ENCODE measurements at regions not wholly inside any gene's neighbourhood (a gene's known extent, or its start where the extent isn't known, plus 50 kb on each side); places are given as distances from the start of the nearest gene placed in this dataset.

DNA sequence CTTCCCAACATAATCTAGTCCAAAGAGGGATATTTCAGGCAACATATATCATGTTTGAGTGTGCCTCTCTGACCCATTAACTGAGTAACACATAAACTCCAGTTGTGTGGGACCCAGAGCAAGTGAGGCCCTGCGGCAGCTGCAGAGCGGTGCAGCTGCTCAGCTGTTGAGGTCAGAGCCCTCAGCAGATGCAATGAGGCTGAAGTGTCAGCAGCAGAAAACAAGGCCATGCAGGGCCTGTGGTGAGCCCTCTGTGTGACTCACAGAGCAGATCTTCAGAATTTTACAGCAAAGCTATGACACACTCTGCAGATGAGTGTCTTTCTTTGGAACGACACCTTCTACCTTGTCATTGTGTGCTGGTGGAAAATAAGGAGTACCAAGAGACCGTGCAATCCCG lies 168.5 kb downstream of the CBLN2 start:
- no peak for DNase-seq (ENCODE audit: low spot score)
- TF ChIP-seq, protein P1, sequence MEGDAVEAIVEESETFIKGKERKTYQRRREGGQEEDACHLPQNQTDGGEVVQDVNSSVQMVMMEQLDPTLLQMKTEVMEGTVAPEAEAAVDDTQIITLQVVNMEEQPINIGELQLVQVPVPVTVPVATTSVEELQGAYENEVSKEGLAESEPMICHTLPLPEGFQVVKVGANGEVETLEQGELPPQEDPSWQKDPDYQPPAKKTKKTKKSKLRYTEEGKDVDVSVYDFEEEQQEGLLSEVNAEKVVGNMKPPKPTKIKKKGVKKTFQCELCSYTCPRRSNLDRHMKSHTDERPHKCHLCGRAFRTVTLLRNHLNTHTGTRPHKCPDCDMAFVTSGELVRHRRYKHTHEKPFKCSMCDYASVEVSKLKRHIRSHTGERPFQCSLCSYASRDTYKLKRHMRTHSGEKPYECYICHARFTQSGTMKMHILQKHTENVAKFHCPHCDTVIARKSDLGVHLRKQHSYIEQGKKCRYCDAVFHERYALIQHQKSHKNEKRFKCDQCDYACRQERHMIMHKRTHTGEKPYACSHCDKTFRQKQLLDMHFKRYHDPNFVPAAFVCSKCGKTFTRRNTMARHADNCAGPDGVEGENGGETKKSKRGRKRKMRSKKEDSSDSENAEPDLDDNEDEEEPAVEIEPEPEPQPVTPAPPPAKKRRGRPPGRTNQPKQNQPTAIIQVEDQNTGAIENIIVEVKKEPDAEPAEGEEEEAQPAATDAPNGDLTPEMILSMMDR (IDR thresholded peaks at IDR 0.05): no peak
- no peak overlapping the region for H3K27ac ChIP-seq
- H3K4me3 ChIP-seq: no peak overlapping the region

DNA sequence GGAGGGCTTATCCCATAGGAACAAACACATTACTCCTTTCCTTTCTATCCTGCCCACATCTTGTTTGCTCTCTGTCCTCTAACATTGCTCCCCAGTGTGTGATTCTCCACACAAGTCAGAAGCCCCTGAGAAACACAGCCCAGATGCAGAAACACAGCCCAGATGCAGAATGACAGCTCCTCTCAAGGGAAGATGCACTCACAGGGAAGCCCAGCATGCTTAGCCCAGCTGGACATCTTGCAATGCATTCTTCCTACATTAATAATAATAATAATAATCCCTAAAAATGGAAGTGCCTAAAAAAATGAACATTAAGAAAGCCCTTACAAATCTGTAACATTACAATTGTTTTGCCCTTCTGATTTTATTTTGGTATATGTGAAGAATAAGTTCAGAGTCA lies 172.1 kb downstream of the CBLN2 start:
- H3K27ac ChIP-seq: no peak overlapping the region
- no peak overlapping the region for H3K4me3 ChIP-seq
- DNase-seq (ENCODE audit: low spot score): no peak
- TF ChIP-seq, protein P1 (IDR thresholded peaks at IDR 0.05): no peak

DNA sequence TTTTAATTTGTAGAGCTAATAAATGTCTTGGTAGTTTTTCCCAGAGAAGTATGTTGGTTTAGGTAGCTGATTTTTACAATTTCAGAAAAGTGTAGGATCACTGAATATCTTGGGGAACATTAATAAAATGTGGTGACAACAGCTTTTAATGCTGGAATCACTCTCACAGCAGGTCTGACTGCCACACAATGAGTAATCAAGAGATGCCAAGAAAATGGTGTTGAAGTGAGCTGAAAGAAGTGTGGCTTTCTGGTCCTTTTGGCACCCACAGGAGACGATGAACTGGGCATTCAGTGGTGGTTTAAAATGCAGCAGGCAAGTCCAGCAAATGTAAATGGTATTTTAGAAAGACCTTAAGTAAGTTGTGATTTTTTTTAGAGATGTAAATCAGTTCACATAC lies 175.8 kb downstream of the CBLN2 start:
- TF ChIP-seq, protein P1 (IDR thresholded peaks at IDR 0.05): no peak
- Histone ChIP-seq H3K4me3 (no peak overlapping the region), H3K27ac (no peak overlapping the region)
- DNase-seq (ENCODE audit: low spot score): no peak

DNA sequence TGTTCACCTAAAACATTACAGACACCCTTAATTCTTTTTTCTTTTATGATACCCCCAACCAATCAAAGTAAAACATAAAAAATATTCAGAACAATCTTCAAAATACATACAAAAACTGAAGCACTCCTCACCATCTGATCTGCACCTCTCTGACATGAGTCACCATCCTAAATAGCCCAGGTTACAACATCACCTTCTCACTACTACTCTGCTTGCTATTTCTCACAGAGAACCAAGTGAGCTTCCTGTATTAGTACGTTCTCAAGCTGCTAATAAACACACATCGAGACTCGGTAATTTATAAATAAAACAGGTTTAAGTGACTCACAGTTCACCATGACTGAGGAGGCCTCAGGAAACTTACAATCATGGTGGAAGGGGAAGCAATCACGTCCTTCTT lies 183.5 kb downstream of the CBLN2 start:
- Histone ChIP-seq H3K4me3 (no peak overlapping the region), H3K27ac (no peak overlapping the region)
- TF ChIP-seq, protein P1 (IDR thresholded peaks at IDR 0.05): no peak
- no peak for DNase-seq (ENCODE audit: low spot score)

DNA sequence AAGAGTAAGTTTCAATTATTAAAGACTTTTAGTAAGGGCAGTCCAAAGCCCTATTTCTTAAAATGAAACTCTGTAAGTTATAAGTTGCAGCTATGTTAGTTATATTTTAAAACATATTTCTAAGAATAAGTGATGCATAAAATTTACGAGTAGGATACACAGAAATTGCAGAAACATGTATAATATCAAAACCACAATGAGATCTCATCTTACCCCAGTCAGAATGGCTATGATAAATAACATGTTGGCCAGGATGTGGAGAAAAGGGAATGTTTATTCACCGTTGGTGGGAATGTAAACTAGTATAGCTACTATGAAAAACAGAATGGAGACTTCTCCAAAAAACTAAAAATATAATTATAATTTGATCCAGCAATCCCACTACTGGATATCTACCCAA lies 201.2 kb downstream of the CBLN2 start:
- DNase-seq (ENCODE audit: low spot score): no peak
- Histone ChIP-seq H3K4me3 (no peak overlapping the region), H3K27ac (no peak overlapping the region)
- TF ChIP-seq, protein P1 (IDR thresholded peaks at IDR 0.05): no peak

DNA sequence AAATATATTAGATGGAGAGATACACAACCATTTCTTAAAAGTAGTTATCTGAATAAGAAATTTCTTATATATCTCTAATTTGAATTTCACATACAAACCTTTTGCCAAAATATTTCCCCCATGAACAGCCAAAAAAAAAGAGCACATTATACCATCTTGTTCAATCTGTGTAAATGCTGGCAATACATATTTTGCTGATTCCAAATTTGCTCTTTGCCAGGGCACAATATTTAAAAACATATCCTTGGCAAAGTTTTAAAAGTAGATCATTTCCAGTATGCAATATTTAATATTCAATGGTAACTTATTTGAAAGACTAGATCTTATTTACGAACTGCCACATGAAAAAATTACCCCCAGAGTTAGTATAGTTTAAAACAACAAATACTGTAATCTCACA lies 204.2 kb downstream of the CBLN2 start:
- Histone ChIP-seq H3K27ac (no peak overlapping the region), H3K4me3 (no peak overlapping the region)
- TF ChIP-seq, protein P1 (IDR thresholded peaks at IDR 0.05): no peak
- DNase-seq (ENCODE audit: low spot score): no peak

DNA sequence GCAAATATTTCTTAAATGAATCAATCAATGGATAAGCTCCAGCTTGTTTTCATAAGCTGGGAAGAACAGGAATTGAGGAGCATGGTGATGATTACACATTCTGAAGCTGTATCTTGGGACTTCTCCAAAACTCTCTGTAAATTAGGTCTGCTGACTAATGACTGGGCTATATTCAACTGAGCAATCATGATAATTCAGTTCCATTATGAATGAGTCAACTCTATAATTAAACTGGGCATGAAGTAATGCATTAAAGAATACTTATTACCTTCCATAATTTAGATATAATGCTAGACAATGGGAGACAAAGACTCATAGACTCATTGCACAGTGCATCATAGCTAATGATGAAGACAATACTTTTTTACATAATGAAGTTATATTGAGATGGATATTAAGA lies 207.4 kb downstream of the CBLN2 start:
- no peak for DNase-seq (ENCODE audit: low spot score)
- Histone ChIP-seq H3K4me3 (no peak overlapping the region), H3K27ac (no peak overlapping the region)
- TF ChIP-seq, protein P1 (IDR thresholded peaks at IDR 0.05): no peak
